ENCODE measurements at regions not wholly inside any gene's neighbourhood (a gene's known extent, or its start where the extent isn't known, plus 50 kb on each side); places are given as distances from the start of the nearest gene placed in this dataset.

DNA sequence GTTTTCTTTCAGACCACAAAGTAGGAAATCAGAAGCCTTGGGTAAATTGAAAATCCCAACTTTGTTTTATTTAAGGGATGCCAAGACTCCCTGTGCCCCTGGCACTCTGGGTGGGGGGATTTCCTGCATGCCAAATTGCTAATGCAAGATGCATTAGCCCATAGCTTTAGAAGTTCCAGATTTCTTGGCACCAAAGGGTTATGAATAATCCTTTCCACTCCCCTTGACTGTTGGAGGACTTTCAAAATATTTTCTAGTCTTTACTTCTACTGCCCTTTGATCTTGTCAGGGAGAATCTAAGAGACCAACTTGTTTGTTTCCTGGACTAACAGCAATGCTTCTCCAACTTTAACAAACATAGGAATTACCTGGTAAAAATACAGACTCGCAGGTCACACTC is 81.8 kb upstream of the TGIF1 start:
- POLR2A ChIA-PET: no interaction called here
- Histone ChIP-seq H3K27ac (ENCODE audit: extremely low read depth, low read depth, low read length) (no peak overlapping the region), H3K4me3 (ENCODE audit: low read depth, low read length) (no peak overlapping the region), H3K9me3 (ENCODE audit: control insufficient read depth, insufficient read depth, low read depth, low read length) (no peaks in the 10 kb centered on the region), H3K36me3 (ENCODE audit: control insufficient read depth in 2 of 2, insufficient read depth in 1 of 2, low read length in 2 of 2) (no peaks in the 10 kb centered on the region), H3K4me1 (ENCODE audit: control insufficient read depth, insufficient read depth, low read length) (no peaks in the 10 kb centered on the region)
- CTCF ChIA-PET: interaction anchor here (1.1 kb wide), 1 partner anchor 45 kb away, joined by 3 read pairs; no protein-coding TSS in a partner anchor
- TF ChIP-seq, protein P1, sequence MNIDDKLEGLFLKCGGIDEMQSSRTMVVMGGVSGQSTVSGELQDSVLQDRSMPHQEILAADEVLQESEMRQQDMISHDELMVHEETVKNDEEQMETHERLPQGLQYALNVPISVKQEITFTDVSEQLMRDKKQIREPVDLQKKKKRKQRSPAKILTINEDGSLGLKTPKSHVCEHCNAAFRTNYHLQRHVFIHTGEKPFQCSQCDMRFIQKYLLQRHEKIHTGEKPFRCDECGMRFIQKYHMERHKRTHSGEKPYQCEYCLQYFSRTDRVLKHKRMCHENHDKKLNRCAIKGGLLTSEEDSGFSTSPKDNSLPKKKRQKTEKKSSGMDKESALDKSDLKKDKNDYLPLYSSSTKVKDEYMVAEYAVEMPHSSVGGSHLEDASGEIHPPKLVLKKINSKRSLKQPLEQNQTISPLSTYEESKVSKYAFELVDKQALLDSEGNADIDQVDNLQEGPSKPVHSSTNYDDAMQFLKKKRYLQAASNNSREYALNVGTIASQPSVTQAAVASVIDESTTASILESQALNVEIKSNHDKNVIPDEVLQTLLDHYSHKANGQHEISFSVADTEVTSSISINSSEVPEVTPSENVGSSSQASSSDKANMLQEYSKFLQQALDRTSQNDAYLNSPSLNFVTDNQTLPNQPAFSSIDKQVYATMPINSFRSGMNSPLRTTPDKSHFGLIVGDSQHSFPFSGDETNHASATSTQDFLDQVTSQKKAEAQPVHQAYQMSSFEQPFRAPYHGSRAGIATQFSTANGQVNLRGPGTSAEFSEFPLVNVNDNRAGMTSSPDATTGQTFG (tag by site-specific recombination; IDR thresholded peaks at IDR 0.05; ENCODE audit: borderline replicate concordance): no peak
- TF ChIP-seq ZNF561 (tag by site-specific recombination; IDR thresholded peaks at IDR 0.05; ENCODE audit: borderline replicate concordance) (no peak), ZNF391 (tag by site-specific recombination; IDR thresholded peaks at IDR 0.05; ENCODE audit: borderline replicate concordance, low read depth) (no peak), ZNF549 (tag by site-specific recombination; IDR thresholded peaks at IDR 0.05) (no peak), ZNF701 (tag by site-specific recombination; IDR thresholded peaks at IDR 0.05) (no peak), GLI2 (tag by site-specific recombination; IDR thresholded peaks at IDR 0.05; ENCODE audit: borderline replicate concordance, low read depth) (no peak), ZNF660 (tag by site-specific recombination; IDR thresholded peaks at IDR 0.05) (no peak)
- TF ChIP-seq, protein P2, sequence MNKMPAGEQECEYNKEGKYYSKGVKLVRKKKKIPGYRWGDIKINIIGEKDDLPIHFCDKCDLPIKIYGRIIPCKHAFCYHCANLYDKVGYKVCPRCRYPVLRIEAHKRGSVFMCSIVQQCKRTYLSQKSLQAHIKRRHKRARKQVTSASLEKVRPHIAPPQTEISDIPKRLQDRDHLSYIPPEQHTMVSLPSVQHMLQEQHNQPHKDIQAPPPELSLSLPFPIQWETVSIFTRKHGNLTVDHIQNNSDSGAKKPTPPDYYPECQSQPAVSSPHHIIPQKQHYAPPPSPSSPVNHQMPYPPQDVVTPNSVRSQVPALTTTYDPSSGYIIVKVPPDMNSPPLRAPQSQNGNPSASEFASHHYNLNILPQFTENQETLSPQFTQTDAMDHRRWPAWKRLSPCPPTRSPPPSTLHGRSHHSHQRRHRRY (tag by site-specific recombination; IDR thresholded peaks at IDR 0.05): no peak
- TF ChIP-seq, protein P3, sequence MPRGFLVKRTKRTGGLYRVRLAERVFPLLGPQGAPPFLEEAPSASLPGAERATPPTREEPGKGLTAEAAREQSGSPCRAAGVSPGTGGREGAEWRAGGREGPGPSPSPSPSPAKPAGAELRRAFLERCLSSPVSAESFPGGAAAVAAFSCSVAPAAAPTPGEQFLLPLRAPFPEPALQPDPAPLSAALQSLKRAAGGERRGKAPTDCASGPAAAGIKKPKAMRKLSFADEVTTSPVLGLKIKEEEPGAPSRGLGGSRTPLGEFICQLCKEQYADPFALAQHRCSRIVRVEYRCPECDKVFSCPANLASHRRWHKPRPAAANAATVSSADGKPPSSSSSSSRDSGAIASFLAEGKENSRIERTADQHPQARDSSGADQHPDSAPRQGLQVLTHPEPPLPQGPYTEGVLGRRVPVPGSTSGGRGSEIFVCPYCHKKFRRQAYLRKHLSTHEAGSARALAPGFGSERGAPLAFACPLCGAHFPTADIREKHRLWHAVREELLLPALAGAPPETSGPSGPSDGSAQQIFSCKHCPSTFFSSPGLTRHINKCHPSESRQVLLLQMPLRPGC (tag by site-specific recombination; IDR thresholded peaks at IDR 0.05): no peak

DNA sequence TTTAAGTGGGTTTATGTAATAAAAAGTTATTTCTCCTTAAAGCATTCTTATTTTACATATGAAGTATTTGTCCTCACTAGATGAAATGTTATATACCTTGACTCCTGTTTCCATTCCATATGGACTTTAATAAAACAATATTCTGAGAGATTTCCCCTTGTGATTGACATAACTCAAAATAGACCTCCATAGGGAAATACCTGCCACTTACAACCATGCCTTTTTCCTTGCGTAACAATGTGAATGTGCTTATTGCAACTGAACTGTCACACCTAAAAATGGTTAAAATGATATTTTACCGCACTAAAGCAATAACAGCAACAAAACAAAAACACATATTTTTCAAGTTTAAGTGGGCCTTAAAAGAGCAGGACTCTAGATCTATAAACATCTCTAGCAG is 70.3 kb upstream of the TGIF1 start:
- H3K36me3 ChIP-seq (ENCODE audit: control insufficient read depth in 2 of 2, insufficient read depth in 1 of 2, low read length in 2 of 2): no peaks in the 10 kb centered on the region
- no peak overlapping the region for H3K27ac ChIP-seq (ENCODE audit: extremely low read depth, low read depth, low read length)
- H3K9me3 ChIP-seq (ENCODE audit: control insufficient read depth, insufficient read depth, low read depth, low read length): no peaks in the 10 kb centered on the region
- ChIA-PET POLR2A (no interaction called here), CTCF (no interaction called here)
- TF ChIP-seq, protein P4, sequence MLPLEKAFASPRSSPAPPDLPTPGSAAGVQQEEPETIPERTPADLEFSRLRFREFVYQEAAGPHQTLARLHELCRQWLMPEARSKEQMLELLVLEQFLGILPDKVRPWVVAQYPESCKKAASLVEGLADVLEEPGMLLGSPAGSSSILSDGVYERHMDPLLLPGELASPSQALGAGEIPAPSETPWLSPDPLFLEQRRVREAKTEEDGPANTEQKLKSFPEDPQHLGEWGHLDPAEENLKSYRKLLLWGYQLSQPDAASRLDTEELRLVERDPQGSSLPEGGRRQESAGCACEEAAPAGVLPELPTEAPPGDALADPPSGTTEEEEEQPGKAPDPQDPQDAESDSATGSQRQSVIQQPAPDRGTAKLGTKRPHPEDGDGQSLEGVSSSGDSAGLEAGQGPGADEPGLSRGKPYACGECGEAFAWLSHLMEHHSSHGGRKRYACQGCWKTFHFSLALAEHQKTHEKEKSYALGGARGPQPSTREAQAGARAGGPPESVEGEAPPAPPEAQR (tag by site-specific recombination; IDR thresholded peaks at IDR 0.05): no peak
- TF ChIP-seq ZNF416 (tag by site-specific recombination; IDR thresholded peaks at IDR 0.05) (no peak), WT1 (tag by site-specific recombination; IDR thresholded peaks at IDR 0.05) (no peak), ZNF548 (tag by site-specific recombination; IDR thresholded peaks at IDR 0.05) (no peak)
- peaks cover 5% of the 10 kb centered on the region; the same call in 1 of the 2 replicates for H3K4me1 ChIP-seq (ENCODE audit: control insufficient read depth, insufficient read depth, low read length)
- H3K4me3 ChIP-seq (ENCODE audit: low read depth, low read length): no peak overlapping the region

DNA sequence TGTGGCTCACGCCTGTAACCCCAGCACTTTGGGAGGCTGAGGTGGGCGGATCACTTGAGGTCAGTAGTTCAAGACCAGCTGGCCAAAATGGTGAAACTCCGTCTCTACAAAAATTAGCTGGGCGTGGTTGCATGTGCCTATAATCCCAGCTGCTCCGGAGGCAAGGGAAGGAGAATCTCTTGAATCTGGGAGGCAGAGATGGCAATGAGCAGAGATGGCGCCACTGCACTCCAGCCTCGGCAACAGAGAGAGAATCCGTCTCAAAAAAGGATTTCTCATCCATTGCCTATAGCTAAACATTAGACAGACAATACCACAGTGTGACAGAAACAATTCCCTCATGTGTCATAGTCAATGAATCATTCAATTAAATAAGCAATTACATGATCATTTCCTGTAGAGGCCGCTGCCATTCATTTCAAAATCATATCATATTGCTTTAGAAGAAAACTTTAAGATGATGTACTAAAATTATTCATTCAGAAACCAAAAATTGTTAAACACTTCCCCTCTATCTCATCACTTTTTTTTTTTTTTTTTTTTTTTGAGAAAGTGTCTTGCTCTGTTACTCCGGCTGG is 69.5 kb upstream of the TGIF1 start:
- H3K4me1 ChIP-seq (ENCODE audit: control insufficient read depth, insufficient read depth, low read length): peaks cover 5% of the 10 kb centered on the region; the same call in 1 of the 2 replicates
- no peak overlapping the region for H3K27ac ChIP-seq (ENCODE audit: extremely low read depth, low read depth, low read length)
- ChIA-PET POLR2A (no interaction called here), CTCF (interaction anchor here (0.6 to 1.0 kb wide), 3 partner anchors 9 to 1657 kb away, joined by 3 read pairs; no protein-coding TSS in a partner anchor)
- H3K4me3 ChIP-seq (ENCODE audit: low read depth, low read length): no peak overlapping the region
- no peaks in the 10 kb centered on the region for H3K36me3 ChIP-seq (ENCODE audit: control insufficient read depth in 2 of 2, insufficient read depth in 1 of 2, low read length in 2 of 2)
- H3K9me3 ChIP-seq (ENCODE audit: control insufficient read depth, insufficient read depth, low read depth, low read length): no peaks in the 10 kb centered on the region
- TF ChIP-seq ZNF768 (tag by site-specific recombination; IDR thresholded peaks at IDR 0.05) (no peak), ZNF548 (tag by site-specific recombination; IDR thresholded peaks at IDR 0.05) (no peak)
- TF ChIP-seq, protein P5, sequence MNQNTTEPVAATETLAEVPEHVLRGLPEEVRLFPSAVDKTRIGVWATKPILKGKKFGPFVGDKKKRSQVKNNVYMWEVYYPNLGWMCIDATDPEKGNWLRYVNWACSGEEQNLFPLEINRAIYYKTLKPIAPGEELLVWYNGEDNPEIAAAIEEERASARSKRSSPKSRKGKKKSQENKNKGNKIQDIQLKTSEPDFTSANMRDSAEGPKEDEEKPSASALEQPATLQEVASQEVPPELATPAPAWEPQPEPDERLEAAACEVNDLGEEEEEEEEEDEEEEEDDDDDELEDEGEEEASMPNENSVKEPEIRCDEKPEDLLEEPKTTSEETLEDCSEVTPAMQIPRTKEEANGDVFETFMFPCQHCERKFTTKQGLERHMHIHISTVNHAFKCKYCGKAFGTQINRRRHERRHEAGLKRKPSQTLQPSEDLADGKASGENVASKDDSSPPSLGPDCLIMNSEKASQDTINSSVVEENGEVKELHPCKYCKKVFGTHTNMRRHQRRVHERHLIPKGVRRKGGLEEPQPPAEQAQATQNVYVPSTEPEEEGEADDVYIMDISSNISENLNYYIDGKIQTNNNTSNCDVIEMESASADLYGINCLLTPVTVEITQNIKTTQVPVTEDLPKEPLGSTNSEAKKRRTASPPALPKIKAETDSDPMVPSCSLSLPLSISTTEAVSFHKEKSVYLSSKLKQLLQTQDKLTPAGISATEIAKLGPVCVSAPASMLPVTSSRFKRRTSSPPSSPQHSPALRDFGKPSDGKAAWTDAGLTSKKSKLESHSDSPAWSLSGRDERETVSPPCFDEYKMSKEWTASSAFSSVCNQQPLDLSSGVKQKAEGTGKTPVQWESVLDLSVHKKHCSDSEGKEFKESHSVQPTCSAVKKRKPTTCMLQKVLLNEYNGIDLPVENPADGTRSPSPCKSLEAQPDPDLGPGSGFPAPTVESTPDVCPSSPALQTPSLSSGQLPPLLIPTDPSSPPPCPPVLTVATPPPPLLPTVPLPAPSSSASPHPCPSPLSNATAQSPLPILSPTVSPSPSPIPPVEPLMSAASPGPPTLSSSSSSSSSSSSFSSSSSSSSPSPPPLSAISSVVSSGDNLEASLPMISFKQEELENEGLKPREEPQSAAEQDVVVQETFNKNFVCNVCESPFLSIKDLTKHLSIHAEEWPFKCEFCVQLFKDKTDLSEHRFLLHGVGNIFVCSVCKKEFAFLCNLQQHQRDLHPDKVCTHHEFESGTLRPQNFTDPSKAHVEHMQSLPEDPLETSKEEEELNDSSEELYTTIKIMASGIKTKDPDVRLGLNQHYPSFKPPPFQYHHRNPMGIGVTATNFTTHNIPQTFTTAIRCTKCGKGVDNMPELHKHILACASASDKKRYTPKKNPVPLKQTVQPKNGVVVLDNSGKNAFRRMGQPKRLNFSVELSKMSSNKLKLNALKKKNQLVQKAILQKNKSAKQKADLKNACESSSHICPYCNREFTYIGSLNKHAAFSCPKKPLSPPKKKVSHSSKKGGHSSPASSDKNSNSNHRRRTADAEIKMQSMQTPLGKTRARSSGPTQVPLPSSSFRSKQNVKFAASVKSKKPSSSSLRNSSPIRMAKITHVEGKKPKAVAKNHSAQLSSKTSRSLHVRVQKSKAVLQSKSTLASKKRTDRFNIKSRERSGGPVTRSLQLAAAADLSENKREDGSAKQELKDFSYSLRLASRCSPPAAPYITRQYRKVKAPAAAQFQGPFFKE (tag by site-specific recombination; IDR thresholded peaks at IDR 0.05; ENCODE audit: borderline replicate concordance): no peak
- TF ChIP-seq, protein P6, sequence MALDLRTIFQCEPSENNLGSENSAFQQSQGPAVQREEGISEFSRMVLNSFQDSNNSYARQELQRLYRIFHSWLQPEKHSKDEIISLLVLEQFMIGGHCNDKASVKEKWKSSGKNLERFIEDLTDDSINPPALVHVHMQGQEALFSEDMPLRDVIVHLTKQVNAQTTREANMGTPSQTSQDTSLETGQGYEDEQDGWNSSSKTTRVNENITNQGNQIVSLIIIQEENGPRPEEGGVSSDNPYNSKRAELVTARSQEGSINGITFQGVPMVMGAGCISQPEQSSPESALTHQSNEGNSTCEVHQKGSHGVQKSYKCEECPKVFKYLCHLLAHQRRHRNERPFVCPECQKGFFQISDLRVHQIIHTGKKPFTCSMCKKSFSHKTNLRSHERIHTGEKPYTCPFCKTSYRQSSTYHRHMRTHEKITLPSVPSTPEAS (tag by site-specific recombination; IDR thresholded peaks at IDR 0.05): no peak
